IMR-90 (cell line): ENCODE measurements at regions not wholly inside any gene's neighbourhood (a gene's known extent, or its start where the extent isn't known, plus 50 kb on each side); places are given as distances from the start of the nearest gene placed in this dataset.

Experiments used
- BHLHE40 ChIP-seq: fragments of 150-350 bp; IDR thresholded peaks from 2 replicates; pipeline ENCODE4 v1.6.1; 2016; ENCODE audit warnings: mild to moderate bottlenecking, low read depth, low read length
- CEBPB ChIP-seq: IDR thresholded peaks from 2 replicates; pipeline ENCODE4 v1.6.1; 2012; ENCODE audit warnings: low read depth, low read length, improper control_type of control experiment
- CTCF ChIP-seq: conservative IDR thresholded peaks from 2 replicates; pipeline ENCODE4 v1.5.1; 2012; ENCODE audit warnings: mild to moderate bottlenecking, low read depth, low read length, improper control_type of control experiment
- FOS ChIP-seq: fragments of 150-350 bp; IDR thresholded peaks from 2 replicates; pipeline ENCODE4 v1.6.1; 2016; ENCODE audit warnings: low read depth, low read length
- MAFK ChIP-seq: IDR thresholded peaks from 2 replicates; pipeline ENCODE4 v1.6.1; 2012; ENCODE audit warnings: low read depth, low read length, improper control_type of control experiment
- MAZ ChIP-seq: IDR thresholded peaks from 2 replicates; pipeline ENCODE4 v1.6.1; 2012; ENCODE audit warnings: low read depth, mild to moderate bottlenecking, low read length, improper control_type of control experiment, moderate library complexity, borderline replicate concordance
- MXI1 ChIP-seq: IDR thresholded peaks from 2 replicates; pipeline ENCODE4 v1.6.1; 2012; ENCODE audit warnings: low read depth, mild to moderate bottlenecking, low read length, moderate library complexity, borderline replicate concordance
- NFE2L2 ChIP-seq: fragments of 150-350 bp; IDR thresholded peaks from 2 replicates; pipeline ENCODE4 v1.6.1; 2016; ENCODE audit warnings: low read depth, mild to moderate bottlenecking, low read length
- POLR2A ChIP-seq: IDR thresholded peaks from 2 replicates; pipeline ENCODE4 v1.6.1; 2012; ENCODE audit warnings: mild to moderate bottlenecking, low read depth, low read length
- RAD21 ChIP-seq: IDR thresholded peaks from 2 replicates; pipeline ENCODE4 v1.6.1; 2012; ENCODE audit warnings: low read length, improper control_type of control experiment
- RCOR1 ChIP-seq: IDR thresholded peaks from 2 replicates; pipeline ENCODE4 v1.6.1; 2012; ENCODE audit warnings: mild to moderate bottlenecking, low read length, improper control_type of control experiment; ENCODE audit not compliant: insufficient replicate concordance
- SMC3 ChIP-seq: fragments of 150-350 bp; IDR thresholded peaks from 2 replicates; pipeline ENCODE4 v1.6.1; 2016; ENCODE audit warnings: low read depth, mild to moderate bottlenecking, antibody characterized with exemption, low read length, moderate library complexity
- USF2 ChIP-seq: fragments of 150-350 bp; IDR thresholded peaks from 2 replicates; pipeline ENCODE4 v1.6.1; 2017; ENCODE audit warnings: mild to moderate bottlenecking, antibody characterized with exemption, low read length, low read depth

- TF ChIP-seq CTCF (no peak), POLR2A (no peak), RCOR1 (no peak), BHLHE40 (no peak), NFE2L2 (no peak), CEBPB (no peak), USF2 (no peak), MXI1 (no peak), MAZ (no peak), MAFK (no peak), SMC3 (no peak), FOS (no peak), RAD21 (no peak)
These were observed 215.6 kb upstream of the SMIM21 start for GRCh38 chr18:75643083-75643482.
